Heart left ventricle (tissue), 16 donors: ENCODE measurements at regions not wholly inside any gene's neighbourhood (a gene's known extent, or its start where the extent isn't known, plus 50 kb on each side); places are given as distances from the start of the nearest gene placed in this dataset.

Experiments
- ATAC-seq, 4 donors: fragments of 200-7000 bp; cut with Tn5 transposase; one replicate each; pipeline ENCODE4 v1.9.1; 2020 to 2022; ENCODE audit warnings: moderate library complexity in 4 of 4, mild to moderate bottlenecking in 3 of 4, moderate number of reproducible peaks in 1 of 4
- DNase-seq, 5 donors: peaks; one replicate each; pipeline ENCODE4 v3.0.0-alpha.2; 2020
- H3K27ac ChIP-seq, 12 donors: fragments of 200-600 bp; sonication (generic) in 4 of 12; one replicate each; pipeline versions ENCODE4 v1.5.0 to v1.8.0; 2016 to 2022; ENCODE audit warnings: mild to moderate bottlenecking in 2 of 12
- H3K27me3 ChIP-seq, 9 donors: fragments of 200-600 bp; sonication (generic) in 2 of 9; one replicate each; pipeline versions ENCODE4 v1.5.1 to v1.8.0; 2016 to 2022; ENCODE audit warnings: mild to moderate bottlenecking in 3 of 9
- H3K36me3 ChIP-seq, 9 donors: fragments of 200-600 bp; sonication (generic) in 2 of 9; one replicate each; pipeline versions ENCODE4 v1.5.0 to v1.8.0; 2018 to 2022; ENCODE audit warnings: mild to moderate bottlenecking in 2 of 9
- H3K4me1 ChIP-seq, 12 donors: fragments of 200-600 bp; sonication (generic) in 4 of 12; one replicate each; pipeline versions ENCODE4 v1.5.0 to v1.8.0; 2016 to 2022; ENCODE audit warnings: mild to moderate bottlenecking in 3 of 12
- H3K4me3 ChIP-seq, 12 donors: fragments of 200-600 bp; sonication (generic) in 4 of 12; one replicate each; pipeline versions ENCODE4 v1.5.0 to v1.8.0; 2017 to 2022; ENCODE audit warnings: mild to moderate bottlenecking in 9 of 12, moderate library complexity in 4 of 12
- H3K9me3 ChIP-seq, 12 donors: fragments of 200-600 bp; sonication (generic) in 4 of 12; one replicate each; pipeline versions ENCODE4 v1.5.0 to v1.8.0; 2016 to 2022; ENCODE audit warnings: mild to moderate bottlenecking in 1 of 12
- POLR2A ChIP-seq, 2 donors: fragments of 450-650 bp; IDR thresholded peaks; one replicate each; pipeline ENCODE4 v1.6.1; 2017; ENCODE audit warnings: antibody characterized with exemption in 2 of 2, mild to moderate bottlenecking in 2 of 2, moderate library complexity in 2 of 2
- WGBS, 4 donors: extraction: QIAGEN DNeasy Blood & Tissue Kit in 2 of 4; methylation state at CpG; one replicate each; pipeline versions ENCODE4 v1.1.5 to v1.1.7; 2013 to 2018; 5-methylcytosine and 5-hydroxymethylcytosine counted together
- intact Hi-C, 10 donors: fragments of 100-400 bp; cut with DNase I; formaldehyde crosslinking; loops; one replicate each; pipeline versions ENCODE4 v1.11.1 to v1.14.2; 2022
- TF ChIP-seq, protein P1 (sequence below), 12 donors: fragments of 200-600 bp; sonication (generic) in 4 of 12; IDR thresholded peaks; one replicate each; pipeline versions ENCODE4 v1.5.0 to v1.8.0; 2018 to 2022; ENCODE audit warnings: antibody characterized with exemption in 12 of 12, mild to moderate bottlenecking in 5 of 12
- donor health status: ischemic (EF 13 %, LVEDD 7.1; RV severe dilation, severe dysfunction).
- donor health status: healthy with polysubstance abuse.
- donor health status: DM: no; HTN: yes; CAD: no.
- donor health status: DM: no; HTN: no; CAD: no.
- donor health status: ischemic (EF 25% LVEDD 6.9; RV normal size, moderate dysfunction).
- donor health status: ischemic (EF 25% LVEDD 5.7; RV mildly dilated, moderate dysfunction).
- donor health status: healthy.
- donor health status: DM: yes; HTN: yes; CAD: no.
- donor health status: ischemic (EF 35%, LVEDD 5.7; RV mildly dilated, moderate dysfunction).
- donor health status: nonischemic (EF 11% LVEDD 7.7; RV severe dilation, severe dysfunction).
- donor health status: DM: yes; HTN: yes; CAD: no.
- donor health status: PGD.
- donor health status: ischemic (EF 29% LVEDD 5.4; RV normal size, mild dysfunction).
- donor health status: nonischemic (EF 23%, LVEDD 6.1; RV moderate dilation, normal function).

DNA sequence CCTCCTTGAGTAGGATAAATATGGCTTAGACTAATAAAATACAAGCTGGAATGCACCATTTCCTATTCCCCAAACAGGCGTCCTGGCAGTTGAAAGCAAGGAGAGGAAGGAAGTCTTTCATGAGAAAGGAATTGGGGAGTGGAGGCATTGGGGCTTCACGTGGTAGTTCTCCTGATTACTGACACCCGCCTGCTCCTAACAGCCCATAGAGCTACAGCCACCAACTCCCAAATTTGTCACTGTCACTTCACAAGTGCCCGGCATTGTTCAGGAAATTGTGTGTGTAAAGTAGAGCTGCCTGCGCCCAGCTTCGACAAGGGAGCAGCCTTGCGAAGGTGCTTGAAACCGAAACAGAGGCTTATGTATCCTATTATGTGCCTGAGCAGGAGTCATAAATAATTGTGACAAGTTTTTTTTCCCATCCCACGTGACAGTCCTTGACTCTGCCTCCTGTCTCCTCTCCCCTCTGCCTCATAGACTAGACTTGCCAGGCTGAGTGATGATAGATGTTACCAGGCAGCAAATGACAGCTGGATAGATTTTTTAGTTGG, 301.7 kb upstream of the ZFP64 start:
- WGBS, 4 donors, result 0 to 2% (median 2%) methylated on average over 9 of the region's 9 CpGs
- Histone ChIP-seq H3K4me3 (peak overlapping the region in 10 of 12 donors; percentile 8 to 49 (median 34)), H3K4me1 (peaks cover 0 to 10% (median 2%) of the 10 kb centered on the region in 12 donors), H3K27me3 (peaks cover 0 to 4% (median 0%) of the 10 kb centered on the region in 9 donors), H3K36me3 (no peaks in the 10 kb centered on the region), H3K9me3 (no peaks in the 10 kb centered on the region), H3K27ac (peak overlapping the region in 7 of 12 donors; percentile 1 to 54 (median 32))
- DNase-seq (peak in 3 of 5 donors; percentile 20 to 29 (median 27)), ATAC-seq (peak; percentile 20 to 89 (median 64))
- no peak for TF ChIP-seq POLR2A (IDR thresholded peaks at IDR 0.05)
- TF ChIP-seq, protein P1, sequence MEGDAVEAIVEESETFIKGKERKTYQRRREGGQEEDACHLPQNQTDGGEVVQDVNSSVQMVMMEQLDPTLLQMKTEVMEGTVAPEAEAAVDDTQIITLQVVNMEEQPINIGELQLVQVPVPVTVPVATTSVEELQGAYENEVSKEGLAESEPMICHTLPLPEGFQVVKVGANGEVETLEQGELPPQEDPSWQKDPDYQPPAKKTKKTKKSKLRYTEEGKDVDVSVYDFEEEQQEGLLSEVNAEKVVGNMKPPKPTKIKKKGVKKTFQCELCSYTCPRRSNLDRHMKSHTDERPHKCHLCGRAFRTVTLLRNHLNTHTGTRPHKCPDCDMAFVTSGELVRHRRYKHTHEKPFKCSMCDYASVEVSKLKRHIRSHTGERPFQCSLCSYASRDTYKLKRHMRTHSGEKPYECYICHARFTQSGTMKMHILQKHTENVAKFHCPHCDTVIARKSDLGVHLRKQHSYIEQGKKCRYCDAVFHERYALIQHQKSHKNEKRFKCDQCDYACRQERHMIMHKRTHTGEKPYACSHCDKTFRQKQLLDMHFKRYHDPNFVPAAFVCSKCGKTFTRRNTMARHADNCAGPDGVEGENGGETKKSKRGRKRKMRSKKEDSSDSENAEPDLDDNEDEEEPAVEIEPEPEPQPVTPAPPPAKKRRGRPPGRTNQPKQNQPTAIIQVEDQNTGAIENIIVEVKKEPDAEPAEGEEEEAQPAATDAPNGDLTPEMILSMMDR (IDR thresholded peaks at IDR 0.05), result no peak
- intact Hi-C loops, result no loop called here

DNA sequence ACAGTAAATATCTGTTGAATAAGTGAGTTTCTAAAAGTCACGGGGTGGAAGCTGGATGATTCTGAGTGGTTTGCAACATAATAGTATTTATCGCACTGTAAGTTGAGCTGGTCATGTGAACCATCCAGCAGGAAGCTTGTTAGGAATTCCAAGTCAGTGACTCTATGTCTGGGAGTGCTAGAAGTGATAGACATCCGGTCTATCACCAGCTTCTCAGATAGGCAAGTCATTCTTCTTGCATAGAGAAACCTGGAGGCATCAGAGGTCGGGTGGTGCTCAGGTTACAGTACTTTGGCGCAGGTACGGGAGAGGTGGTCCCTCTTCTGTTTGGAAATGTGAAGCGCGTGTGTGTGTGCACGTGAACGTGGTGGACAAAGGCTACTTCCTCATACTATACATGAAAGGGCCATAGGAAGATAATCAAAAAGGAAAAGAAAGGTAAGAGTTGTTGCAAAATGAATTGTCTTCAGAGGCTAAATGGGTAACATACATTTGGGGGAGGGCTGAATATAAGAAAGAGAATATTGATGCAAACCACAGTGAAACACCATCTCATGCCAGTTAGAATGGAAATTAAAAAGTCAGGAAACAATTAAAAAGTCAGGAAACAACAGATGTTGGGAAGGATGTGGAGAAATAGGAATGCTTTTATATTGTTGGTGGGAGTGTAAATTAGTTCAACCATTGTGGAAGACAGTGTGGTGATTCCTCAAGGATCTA, 299.3 kb upstream of the ZFP64 start:
- Histone ChIP-seq H3K9me3 (no peaks in the 10 kb centered on the region), H3K4me1 (peaks cover 0 to 10% (median 2%) of the 10 kb centered on the region in 12 donors), H3K36me3 (no peaks in the 10 kb centered on the region), H3K27ac (no peak overlapping the region), H3K4me3 (no peak overlapping the region), H3K27me3 (peaks cover 0 to 4% (median 0%) of the 10 kb centered on the region in 9 donors)
- TF ChIP-seq, protein P1 (IDR thresholded peaks at IDR 0.05), result no peak
- TF ChIP-seq POLR2A (IDR thresholded peaks at IDR 0.05), result no peak
- intact Hi-C loops, result no loop called here
- 62 to 70% (median 64%) methylated on average over 10 of the region's 10 CpGs for WGBS, 4 donors
- no peak for ATAC-seq
- no peak for DNase-seq

DNA sequence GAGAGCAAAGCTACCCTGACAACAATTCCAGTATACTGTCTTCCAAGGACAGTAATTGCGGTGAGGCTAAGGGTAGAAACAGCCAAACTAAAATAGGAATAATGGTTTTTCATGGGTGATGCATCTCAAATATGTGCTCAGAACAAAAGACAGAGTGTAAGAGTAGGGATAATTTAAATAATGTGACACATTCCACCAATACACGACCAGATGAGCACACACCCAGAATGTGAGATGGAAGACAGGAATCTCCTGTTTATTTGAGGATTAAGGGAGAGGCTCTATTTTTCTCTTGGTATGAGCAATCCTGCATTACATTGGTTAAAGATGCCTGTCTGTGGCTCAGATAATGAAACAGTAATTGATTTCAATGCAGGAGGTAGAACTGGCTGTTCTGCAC, 292.9 kb upstream of the ZFP64 start:
- H3K27ac ChIP-seq, result no peak overlapping the region
- H3K4me1 ChIP-seq, result no peaks in the 10 kb centered on the region
- no peaks in the 10 kb centered on the region for H3K9me3 ChIP-seq
- DNase-seq, result no peak
- H3K27me3 ChIP-seq, result no peaks in the 10 kb centered on the region
- TF ChIP-seq, protein P1 (IDR thresholded peaks at IDR 0.05), result no peak
- 60 to 69% (median 65%) methylated on average over 2 of the region's 2 CpGs for WGBS, 4 donors
- no peaks in the 10 kb centered on the region for H3K36me3 ChIP-seq
- intact Hi-C loops, result no loop called here
- H3K4me3 ChIP-seq, result no peak overlapping the region
- ATAC-seq, result no peak

- intact Hi-C loops, result no loop called here
- Histone ChIP-seq H3K27ac (no peak overlapping the region), H3K9me3 (no peaks in the 10 kb centered on the region)
Observed at GRCh38 chr20:52483382-52483781, 291.8 kb upstream of the ZFP64 start.

More at GRCh38 chr20:52483382-52483781, 291.8 kb upstream of the ZFP64 start:
- Histone ChIP-seq H3K27me3 (no peaks in the 10 kb centered on the region), H3K4me3 (no peak overlapping the region), H3K4me1 (no peaks in the 10 kb centered on the region), H3K36me3 (no peaks in the 10 kb centered on the region)
- no peak for ATAC-seq
- no peak for TF ChIP-seq POLR2A (IDR thresholded peaks at IDR 0.05)
- TF ChIP-seq, protein P1 (IDR thresholded peaks at IDR 0.05), result no peak
- 95 to 100% (median 99%) methylated on average over 1 of the region's 1 CpG for WGBS, 4 donors
- no peak for DNase-seq
